ENCODE measurements at regions not wholly inside any gene's neighbourhood (a gene's known extent, or its start where the extent isn't known, plus 50 kb on each side); places are given as distances from the start of the nearest gene placed in this dataset.
"Not testable (repeated sequence)": the region's sequence is repeated elsewhere in the genome, so short reads cannot be mapped to it uniquely, and the experiment has no call there.

GRCh38 chr22:48918585-48919186 lies 909.0 kb downstream of the BRD1 start:
- DNase-seq (no peak), ATAC-seq (no peak)
- no peaks in the 10 kb centered on the region for H3K4me1 Mint-ChIP-seq
- H3K9me3 Mint-ChIP-seq: no peaks in the 10 kb centered on the region
- TF ChIP-seq CTCF (IDR thresholded peaks at IDR 0.05): no peak
- H3K27me3 ChIP-seq (ENCODE audit: control insufficient read depth, insufficient read depth, low read length): peaks cover 5% of the 10 kb centered on the region
- H3K27ac ChIP-seq (ENCODE audit: low read length): no peak overlapping the region
- H3K27ac Mint-ChIP-seq: no peak overlapping the region
- H3K36me3 ChIP-seq (ENCODE audit: control insufficient read depth, insufficient read depth, low read length): no peaks in the 10 kb centered on the region
- H3K27me3 Mint-ChIP-seq (ENCODE audit: low read depth in 2 of 2): peaks cover 16 to 21% of the 10 kb centered on the region in 2 donors
- H3K4me3 ChIP-seq (ENCODE audit: low read length): no peak overlapping the region
- WGBS (ENCODE audit: insufficient coverage): 65% methylated on average over 6 of the region's 7 CpGs
- no peak overlapping the region for H3K4me3 Mint-ChIP-seq
- intact Hi-C loops (cut with micrococcal nuclease): no loop called here
- H3K9me3 ChIP-seq (ENCODE audit: control insufficient read depth, insufficient read depth, low read length): no peaks in the 10 kb centered on the region
- H3K36me3 Mint-ChIP-seq: no peaks in the 10 kb centered on the region
- no peaks in the 10 kb centered on the region for H3K4me1 ChIP-seq (ENCODE audit: control insufficient read depth, insufficient read depth, low read length)

GRCh38 chr22:48912356-48913066 lies 915.2 kb downstream of the BRD1 start:
- H3K4me3 ChIP-seq (ENCODE audit: low read length); H3K9me3 ChIP-seq (ENCODE audit: control insufficient read depth, insufficient read depth, low read length); H3K27ac Mint-ChIP-seq; ATAC-seq; H3K36me3 Mint-ChIP-seq; intact Hi-C loops (cut with micrococcal nuclease); H3K27me3 ChIP-seq (ENCODE audit: control insufficient read depth, insufficient read depth, low read length); H3K4me1 ChIP-seq (ENCODE audit: control insufficient read depth, insufficient read depth, low read length); H3K9me3 Mint-ChIP-seq; H3K36me3 ChIP-seq (ENCODE audit: control insufficient read depth, insufficient read depth, low read length); H3K27ac ChIP-seq (ENCODE audit: low read length): not testable (repeated sequence)
- peaks cover 16 to 18% of the 10 kb centered on the region in 2 donors for H3K4me1 Mint-ChIP-seq
- WGBS (ENCODE audit: insufficient coverage): 16% methylated on average over 3 of the region's 7 CpGs
- DNase-seq: peak in 1 of 2 donors; percentile 29
- peaks cover 10 to 34% of the 10 kb centered on the region in 2 donors for H3K27me3 Mint-ChIP-seq (ENCODE audit: low read depth in 2 of 2)
- H3K4me3 Mint-ChIP-seq: peak overlapping the region; percentile 4

- intact Hi-C loops (cut with micrococcal nuclease); H3K4me3 Mint-ChIP-seq; H3K9me3 Mint-ChIP-seq; H3K36me3 Mint-ChIP-seq; H3K27ac Mint-ChIP-seq; H3K27me3 ChIP-seq (ENCODE audit: control insufficient read depth, insufficient read depth, low read length); H3K4me3 ChIP-seq (ENCODE audit: low read length); ATAC-seq; H3K4me1 ChIP-seq (ENCODE audit: control insufficient read depth, insufficient read depth, low read length); H3K36me3 ChIP-seq (ENCODE audit: control insufficient read depth, insufficient read depth, low read length); H3K9me3 ChIP-seq (ENCODE audit: control insufficient read depth, insufficient read depth, low read length); H3K27ac ChIP-seq (ENCODE audit: low read length): not testable (repeated sequence)
- Mint-ChIP-seq H3K4me1 (peaks cover 16 to 18% of the 10 kb centered on the region in 2 donors), H3K27me3 (ENCODE audit: low read depth in 2 of 2) (peaks cover 8 to 27% of the 10 kb centered on the region in 2 donors)
- 37% methylated on average over 2 of the region's 5 CpGs for WGBS (ENCODE audit: insufficient coverage)
- peak in 1 of 2 donors; percentile 16 for DNase-seq
Measured at GRCh38 chr22:48911647-48912046, 916.0 kb downstream of the BRD1 start.

- H3K36me3 ChIP-seq (ENCODE audit: control insufficient read depth, insufficient read depth, low read length); H3K27ac Mint-ChIP-seq; H3K4me3 Mint-ChIP-seq; H3K27ac ChIP-seq (ENCODE audit: low read length); H3K9me3 Mint-ChIP-seq; DNase-seq; H3K4me1 ChIP-seq (ENCODE audit: control insufficient read depth, insufficient read depth, low read length); ATAC-seq; H3K4me3 ChIP-seq (ENCODE audit: low read length); H3K27me3 ChIP-seq (ENCODE audit: control insufficient read depth, insufficient read depth, low read length); H3K9me3 ChIP-seq (ENCODE audit: control insufficient read depth, insufficient read depth, low read length); intact Hi-C loops (cut with micrococcal nuclease); H3K36me3 Mint-ChIP-seq: not testable (repeated sequence)
- H3K4me1 Mint-ChIP-seq: peaks cover 16 to 18% of the 10 kb centered on the region in 2 donors
- no CpG with 5 or more reads among the region's 4 CpGs for WGBS (ENCODE audit: insufficient coverage)
- peaks cover 8 to 27% of the 10 kb centered on the region in 2 donors for H3K27me3 Mint-ChIP-seq (ENCODE audit: low read depth in 2 of 2)
Measured at GRCh38 chr22:48911067-48911466, 916.6 kb downstream of the BRD1 start.

- H3K9me3 ChIP-seq (ENCODE audit: control insufficient read depth, insufficient read depth, low read length): no peaks in the 10 kb centered on the region
- H3K27ac Mint-ChIP-seq: no peak overlapping the region
- peaks cover 3% of the 10 kb centered on the region for H3K4me1 ChIP-seq (ENCODE audit: control insufficient read depth, insufficient read depth, low read length)
- H3K36me3 Mint-ChIP-seq: no peaks in the 10 kb centered on the region
- H3K27me3 ChIP-seq (ENCODE audit: control insufficient read depth, insufficient read depth, low read length): peaks cover 2% of the 10 kb centered on the region
- no peaks in the 10 kb centered on the region for H3K9me3 Mint-ChIP-seq
- no peaks in the 10 kb centered on the region for H3K36me3 ChIP-seq (ENCODE audit: control insufficient read depth, insufficient read depth, low read length)
- DNase-seq (no peak), ATAC-seq (no peak)
- WGBS (ENCODE audit: insufficient coverage): 85% methylated on average over 8 of the region's 9 CpGs
- no peak for TF ChIP-seq CTCF (IDR thresholded peaks at IDR 0.05)
- intact Hi-C loops (cut with micrococcal nuclease): no loop called here
- H3K27me3 Mint-ChIP-seq (ENCODE audit: low read depth in 2 of 2): peaks cover 4 to 12% of the 10 kb centered on the region in 2 donors
- H3K27ac ChIP-seq (ENCODE audit: low read length): no peak overlapping the region
- no peak overlapping the region for H3K4me3 ChIP-seq (ENCODE audit: low read length)
- no peak overlapping the region for H3K4me3 Mint-ChIP-seq
- peaks cover 16 to 18% of the 10 kb centered on the region in 2 donors for H3K4me1 Mint-ChIP-seq
Measured at GRCh38 chr22:48908547-48908946, 919.1 kb downstream of the BRD1 start.
